ENCODE measurements at regions not wholly inside any gene's neighbourhood (a gene's known extent, or its start where the extent isn't known, plus 50 kb on each side); places are given as distances from the start of the nearest gene placed in this dataset.
A peak's percentile ranks its signal among the peaks of the same experiment; 100 is the strongest.

- no peak for DNase-seq (ENCODE audit: low read depth in 2 of 3, low spot score in 2 of 3)
Observed at GRCh38 chr16:87067836-87068761, 249.1 kb downstream of the C16orf95 start.

- no peak for DNase-seq (ENCODE audit: low read depth in 2 of 3, low spot score in 2 of 3)
Observed at GRCh38 chr16:87068762-87069150, 248.4 kb downstream of the C16orf95 start.

- DNase-seq (ENCODE audit: low read depth in 2 of 3, low spot score in 2 of 3): no peak
Observed at GRCh38 chr16:87070657-87071056, 246.5 kb downstream of the C16orf95 start.

GRCh38 chr16:87072101-87072500 lies 245.1 kb downstream of the C16orf95 start:
- DNase-seq (ENCODE audit: low read depth in 2 of 3, low spot score in 2 of 3): no peak

- no peak for DNase-seq (ENCODE audit: low read depth in 2 of 3, low spot score in 2 of 3)
Observed at GRCh38 chr16:87074641-87075318, 242.4 kb downstream of the C16orf95 start.

- DNase-seq (ENCODE audit: low read depth in 2 of 3, low spot score in 2 of 3): no peak
Observed at GRCh38 chr16:87075319-87075860, 241.8 kb downstream of the C16orf95 start.

- DNase-seq (ENCODE audit: low read depth in 2 of 3, low spot score in 2 of 3): no peak
Observed at GRCh38 chr16:87076331-87076949, 240.8 kb downstream of the C16orf95 start.

- DNase-seq (ENCODE audit: low read depth in 2 of 3, low spot score in 2 of 3): peak in 2 of 3 donors; percentile 65 to 76
Observed at GRCh38 chr16:87076950-87077749, 240.0 kb downstream of the C16orf95 start.

- no peak for DNase-seq (ENCODE audit: low read depth in 2 of 3, low spot score in 2 of 3)
Observed at GRCh38 chr16:87077750-87078127, 239.5 kb downstream of the C16orf95 start.

- no peak for DNase-seq (ENCODE audit: low read depth in 2 of 3, low spot score in 2 of 3)
Observed at GRCh38 chr16:87080571-87081167, 236.5 kb downstream of the C16orf95 start.

GRCh38 chr16:87085441-87085840 lies 231.8 kb downstream of the C16orf95 start:
- DNase-seq (ENCODE audit: low read depth in 2 of 3, low spot score in 2 of 3): no peak

- no peak for DNase-seq (ENCODE audit: low read depth in 2 of 3, low spot score in 2 of 3)
Observed at GRCh38 chr16:87086156-87086555, 231.0 kb downstream of the C16orf95 start.

GRCh38 chr16:87086575-87086974 lies 230.6 kb downstream of the C16orf95 start:
- no peak for DNase-seq (ENCODE audit: low read depth in 2 of 3, low spot score in 2 of 3)

GRCh38 chr16:87092958-87093357 lies 224.2 kb downstream of the C16orf95 start:
- no peak for DNase-seq (ENCODE audit: low read depth in 2 of 3, low spot score in 2 of 3)

GRCh38 chr16:87093804-87094555 lies 223.2 kb downstream of the C16orf95 start:
- DNase-seq (ENCODE audit: low read depth in 2 of 3, low spot score in 2 of 3): no peak

- no peak for DNase-seq (ENCODE audit: low read depth in 2 of 3, low spot score in 2 of 3)
Observed at GRCh38 chr16:87094556-87094865, 222.7 kb downstream of the C16orf95 start.

GRCh38 chr16:87095271-87095670 lies 221.9 kb downstream of the C16orf95 start:
- DNase-seq (ENCODE audit: low read depth in 2 of 3, low spot score in 2 of 3): no peak

- no peak for DNase-seq (ENCODE audit: low read depth in 2 of 3, low spot score in 2 of 3)
Observed at GRCh38 chr16:87096746-87097333, 220.4 kb downstream of the C16orf95 start.

GRCh38 chr16:87098361-87098760 lies 218.8 kb downstream of the C16orf95 start:
- DNase-seq (ENCODE audit: low read depth in 2 of 3, low spot score in 2 of 3): no peak
